Mammary epithelial cell (primary cell): ENCODE measurements at regions not wholly inside any gene's neighbourhood (a gene's known extent, or its start where the extent isn't known, plus 50 kb on each side); places are given as distances from the start of the nearest gene placed in this dataset.

Source experiments
- CTCF ChIP-seq, 2 donors: IDR thresholded peaks in 1 of 2; conservative IDR thresholded peaks in 1 of 2; 2 replicates each; pipeline ENCODE4 v1.5.1; 2011 to 2012; ENCODE audit warnings: inconsistent platforms in 2 of 2, low read length in 2 of 2, mild to moderate bottlenecking in 2 of 2, control low read depth in 1 of 2, low read depth in 1 of 2; ENCODE audit not compliant: insufficient read depth in 1 of 2; ENCODE audit errors: extremely low read depth in 1 of 2
- EZH2 ChIP-seq: IDR thresholded peaks from 2 replicates; pipeline ENCODE4 v1.6.1; 2012; ENCODE audit warnings: low read length, inconsistent platforms, borderline replicate concordance

DNA sequence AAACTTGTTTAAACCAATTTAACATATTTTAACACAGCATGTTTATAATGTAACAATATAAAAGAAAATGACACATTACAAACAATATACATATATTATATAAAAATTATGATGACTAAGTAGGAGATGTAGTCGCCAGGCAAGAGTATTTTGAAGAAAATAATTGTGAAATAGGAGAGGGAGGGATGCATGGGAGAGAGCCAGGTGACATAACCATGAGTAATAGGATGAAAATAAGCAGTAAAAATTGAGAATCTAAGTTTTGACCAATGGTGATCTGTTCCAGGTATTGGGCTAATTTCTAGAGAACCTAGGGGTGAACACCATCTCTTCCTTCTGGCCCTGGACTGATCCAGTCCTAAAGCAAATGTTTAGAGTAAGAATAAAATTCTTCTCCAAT is 315.2 kb upstream of the G2E3 start:
- no peak for TF ChIP-seq CTCF (conservative IDR thresholded peaks at IDR 0.05 in 1 of 2, IDR thresholded peaks at IDR 0.05 in 1 of 2; ENCODE audit: extremely low read depth in 1 of 2, insufficient read depth in 1 of 2, low read depth in 1 of 2, low read length in 2 of 2)
- no peak for TF ChIP-seq EZH2
